NCI-H345 (cell line): ENCODE measurements at regions not wholly inside any gene's neighbourhood (a gene's known extent, or its start where the extent isn't known, plus 50 kb on each side); places are given as distances from the start of the nearest gene placed in this dataset.

Source experiments
- DNase-seq: peaks from one replicate; lab custom pipeline; 2025; lab: John Stamatoyannopoulos, UW

- DNase-seq, result peak; percentile 0
Measured at GRCh38 chr4:71691416-71692073, 92.3 kb downstream of the GC start.

- DNase-seq, result no peak
Measured at GRCh38 chr4:71689822-71690221, 94.1 kb downstream of the GC start.

- no peak for DNase-seq
Measured at GRCh38 chr4:71687056-71687455, 96.8 kb downstream of the GC start.

- DNase-seq, result no peak
Measured at GRCh38 chr4:71685975-71686374, 97.9 kb downstream of the GC start.

- DNase-seq, result no peak
Measured at GRCh38 chr4:71683309-71683708, 100.6 kb downstream of the GC start.

- no peak for DNase-seq
Measured at GRCh38 chr4:71680706-71681105, 103.2 kb downstream of the GC start.

- no peak for DNase-seq
Measured at GRCh38 chr4:71677568-71677967, 106.3 kb downstream of the GC start.

GRCh38 chr4:71669291-71669690 lies 114.6 kb downstream of the GC start:
- DNase-seq, result no peak

- no peak for DNase-seq
Measured at GRCh38 chr4:71665358-71665757, 118.5 kb downstream of the GC start.

GRCh38 chr4:71664366-71664765 lies 119.5 kb downstream of the GC start:
- DNase-seq, result no peak

- no peak for DNase-seq
Measured at GRCh38 chr4:71663780-71664179, 120.1 kb downstream of the GC start.

GRCh38 chr4:71659979-71660378 lies 123.9 kb downstream of the GC start:
- no peak for DNase-seq

GRCh38 chr4:71648923-71649322 lies 135.0 kb downstream of the GC start:
- DNase-seq, result no peak

GRCh38 chr4:71648448-71648847 lies 135.4 kb downstream of the GC start:
- DNase-seq, result no peak

- no peak for DNase-seq
Measured at GRCh38 chr4:71639380-71639779, 144.5 kb downstream of the GC start.

GRCh38 chr4:71635139-71635748 lies 148.6 kb downstream of the GC start:
- peak; percentile 51 for DNase-seq

GRCh38 chr4:71634364-71634763 lies 149.5 kb downstream of the GC start:
- no peak for DNase-seq

GRCh38 chr4:71630803-71631202 lies 153.1 kb downstream of the GC start:
- no peak for DNase-seq

- no peak for DNase-seq
Measured at GRCh38 chr4:71625005-71625404, 158.9 kb downstream of the GC start.
